Transverse colon (tissue), 4 donors: ENCODE measurements at regions not wholly inside any gene's neighbourhood (a gene's known extent, or its start where the extent isn't known, plus 50 kb on each side); places are given as distances from the start of the nearest gene placed in this dataset.

Source experiments
- POLR2AphosphoS5 ChIP-seq, 3 donors: sonication (generic); formaldehyde crosslinking; IDR thresholded peaks; one replicate each; pipeline ENCODE4 v1.6.1; 2016; ENCODE audit warnings: antibody characterized with exemption in 3 of 3
- TF ChIP-seq, protein P1 (sequence below), 5 experiments: fragments of 200-600 bp in 3 of 5; fragments of 450-650 bp in 2 of 5; sonication (generic) in 3 of 5; IDR thresholded peaks; 1 replicate in 2 of 5; 2 replicates in 3 of 5; pipeline ENCODE4 v1.5.1; 2016 to 2017; ENCODE audit warnings: antibody characterized with exemption in 5 of 5, inconsistent platforms in 3 of 5, mild to moderate bottlenecking in 2 of 5, moderate library complexity in 1 of 5

DNA sequence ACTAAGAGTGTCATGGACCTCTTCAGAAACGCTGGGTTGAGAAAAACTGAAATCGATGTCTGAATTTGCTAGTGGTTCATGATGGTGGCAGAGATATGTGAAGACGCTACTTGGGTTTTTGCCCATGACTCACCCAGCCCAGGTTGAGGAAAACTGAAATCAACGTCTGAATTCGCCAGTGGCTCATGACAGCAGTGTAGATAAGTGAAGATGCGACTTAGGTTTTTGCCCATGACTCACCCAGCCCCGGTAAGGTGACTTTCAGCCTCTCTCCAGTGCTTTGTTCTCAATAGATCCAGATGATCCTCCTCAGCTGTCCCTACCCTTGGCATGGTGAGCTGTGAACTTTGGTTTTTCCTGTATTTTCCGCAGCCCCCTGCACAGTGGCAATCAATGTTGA, 105.3 kb upstream of the SIX3 start:
- no peak for TF ChIP-seq POLR2AphosphoS5 (IDR thresholded peaks at IDR 0.05)
- TF ChIP-seq, protein P1, sequence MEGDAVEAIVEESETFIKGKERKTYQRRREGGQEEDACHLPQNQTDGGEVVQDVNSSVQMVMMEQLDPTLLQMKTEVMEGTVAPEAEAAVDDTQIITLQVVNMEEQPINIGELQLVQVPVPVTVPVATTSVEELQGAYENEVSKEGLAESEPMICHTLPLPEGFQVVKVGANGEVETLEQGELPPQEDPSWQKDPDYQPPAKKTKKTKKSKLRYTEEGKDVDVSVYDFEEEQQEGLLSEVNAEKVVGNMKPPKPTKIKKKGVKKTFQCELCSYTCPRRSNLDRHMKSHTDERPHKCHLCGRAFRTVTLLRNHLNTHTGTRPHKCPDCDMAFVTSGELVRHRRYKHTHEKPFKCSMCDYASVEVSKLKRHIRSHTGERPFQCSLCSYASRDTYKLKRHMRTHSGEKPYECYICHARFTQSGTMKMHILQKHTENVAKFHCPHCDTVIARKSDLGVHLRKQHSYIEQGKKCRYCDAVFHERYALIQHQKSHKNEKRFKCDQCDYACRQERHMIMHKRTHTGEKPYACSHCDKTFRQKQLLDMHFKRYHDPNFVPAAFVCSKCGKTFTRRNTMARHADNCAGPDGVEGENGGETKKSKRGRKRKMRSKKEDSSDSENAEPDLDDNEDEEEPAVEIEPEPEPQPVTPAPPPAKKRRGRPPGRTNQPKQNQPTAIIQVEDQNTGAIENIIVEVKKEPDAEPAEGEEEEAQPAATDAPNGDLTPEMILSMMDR (IDR thresholded peaks at IDR 0.05), result no peak
